ENCODE measurements at regions not wholly inside any gene's neighbourhood (a gene's known extent, or its start where the extent isn't known, plus 50 kb on each side); places are given as distances from the start of the nearest gene placed in this dataset.

GRCh38 chr17:73954951-73955350 lies 248.5 kb upstream of the RPL38 start:
- no peak overlapping the region for H3K9ac ChIP-seq (ENCODE audit: low read depth, low read length)
- H3K27ac ChIP-seq (ENCODE audit: low read depth, low read length) = no peak overlapping the region
- H3K4me1 ChIP-seq (ENCODE audit: insufficient read depth, low read length) = peaks cover 3% of the 10 kb centered on the region; the same call in 1 of the 2 replicates
- H3K4me3 ChIP-seq (ENCODE audit: low read length) = no peak overlapping the region
- no peaks in the 10 kb centered on the region for H3K36me3 ChIP-seq (ENCODE audit: insufficient read depth, low read length)
- peaks cover 30% of the 10 kb centered on the region for H3K27me3 ChIP-seq (ENCODE audit: insufficient read depth, low read length)
- 89% methylated on average over 5 of the region's 5 CpGs for WGBS
- H3K9me3 ChIP-seq (ENCODE audit: insufficient read depth, low read depth, low read length) = peaks cover 4% of the 10 kb centered on the region; the same call in 1 of the 2 replicates

GRCh38 chr17:73955616-73956015 lies 247.9 kb upstream of the RPL38 start:
- Histone ChIP-seq H3K27ac (ENCODE audit: low read depth, low read length) (no peak overlapping the region), H3K4me3 (ENCODE audit: low read length) (no peak overlapping the region), H3K9me3 (ENCODE audit: insufficient read depth, low read depth, low read length) (peaks cover 9% of the 10 kb centered on the region; the same call in 1 of the 2 replicates), H3K36me3 (ENCODE audit: insufficient read depth, low read length) (no peaks in the 10 kb centered on the region), H3K9ac (ENCODE audit: low read depth, low read length) (no peak overlapping the region), H3K27me3 (ENCODE audit: insufficient read depth, low read length) (peaks cover 28% of the 10 kb centered on the region), H3K4me1 (ENCODE audit: insufficient read depth, low read length) (peaks cover 3% of the 10 kb centered on the region; the same call in 1 of the 2 replicates)
- WGBS = 94% methylated on average over 5 of the region's 5 CpGs

GRCh38 chr17:73956169-73956568 lies 247.3 kb upstream of the RPL38 start:
- Histone ChIP-seq H3K9me3 (ENCODE audit: insufficient read depth, low read depth, low read length) (peaks cover 9% of the 10 kb centered on the region; the same call in 1 of the 2 replicates), H3K4me1 (ENCODE audit: insufficient read depth, low read length) (peaks cover 3% of the 10 kb centered on the region; the same call in 1 of the 2 replicates), H3K27ac (ENCODE audit: low read depth, low read length) (no peak overlapping the region), H3K9ac (ENCODE audit: low read depth, low read length) (no peak overlapping the region), H3K4me3 (ENCODE audit: low read length) (no peak overlapping the region), H3K27me3 (ENCODE audit: insufficient read depth, low read length) (peaks cover 23% of the 10 kb centered on the region), H3K36me3 (ENCODE audit: insufficient read depth, low read length) (no peaks in the 10 kb centered on the region)
- 83% methylated on average over 1 of the region's 1 CpG for WGBS

GRCh38 chr17:73956595-73957465 lies 246.6 kb upstream of the RPL38 start:
- Histone ChIP-seq H3K27me3 (ENCODE audit: insufficient read depth, low read length) (peaks cover 16% of the 10 kb centered on the region), H3K4me1 (ENCODE audit: insufficient read depth, low read length) (peaks cover 1% of the 10 kb centered on the region; the same call in 1 of the 2 replicates), H3K27ac (ENCODE audit: low read depth, low read length) (no peak overlapping the region), H3K4me3 (ENCODE audit: low read length) (no peak overlapping the region), H3K9ac (ENCODE audit: low read depth, low read length) (no peak overlapping the region), H3K36me3 (ENCODE audit: insufficient read depth, low read length) (no peaks in the 10 kb centered on the region), H3K9me3 (ENCODE audit: insufficient read depth, low read depth, low read length) (peaks cover 9% of the 10 kb centered on the region; the same call in 1 of the 2 replicates)
- WGBS = 62% methylated on average over 15 of the region's 15 CpGs

GRCh38 chr17:73957564-73957963 lies 245.9 kb upstream of the RPL38 start:
- WGBS = 80% methylated on average over 6 of the region's 6 CpGs
- H3K4me3 ChIP-seq (ENCODE audit: low read length) = no peak overlapping the region
- H3K9ac ChIP-seq (ENCODE audit: low read depth, low read length) = no peak overlapping the region
- no peaks in the 10 kb centered on the region for H3K36me3 ChIP-seq (ENCODE audit: insufficient read depth, low read length)
- H3K4me1 ChIP-seq (ENCODE audit: insufficient read depth, low read length) = no peaks in the 10 kb centered on the region
- H3K27ac ChIP-seq (ENCODE audit: low read depth, low read length) = no peak overlapping the region
- peaks cover 9% of the 10 kb centered on the region; the same call in 1 of the 2 replicates for H3K9me3 ChIP-seq (ENCODE audit: insufficient read depth, low read depth, low read length)
- H3K27me3 ChIP-seq (ENCODE audit: insufficient read depth, low read length) = peaks cover 9% of the 10 kb centered on the region

GRCh38 chr17:73958453-73958852 lies 245.0 kb upstream of the RPL38 start:
- H3K9ac ChIP-seq (ENCODE audit: low read depth, low read length) = no peak overlapping the region
- peaks cover 9% of the 10 kb centered on the region; the same call in 1 of the 2 replicates for H3K9me3 ChIP-seq (ENCODE audit: insufficient read depth, low read depth, low read length)
- WGBS = 92% methylated on average over 4 of the region's 4 CpGs
- no peaks in the 10 kb centered on the region for H3K4me1 ChIP-seq (ENCODE audit: insufficient read depth, low read length)
- no peak overlapping the region for H3K4me3 ChIP-seq (ENCODE audit: low read length)
- peaks cover under 1% of the 10 kb centered on the region; the same call in 1 of the 2 replicates for H3K27me3 ChIP-seq (ENCODE audit: insufficient read depth, low read length)
- no peaks in the 10 kb centered on the region for H3K36me3 ChIP-seq (ENCODE audit: insufficient read depth, low read length)
- H3K27ac ChIP-seq (ENCODE audit: low read depth, low read length) = no peak overlapping the region

GRCh38 chr17:73960469-73960868 lies 243.0 kb upstream of the RPL38 start:
- no peaks in the 10 kb centered on the region for H3K27me3 ChIP-seq (ENCODE audit: insufficient read depth, low read length)
- H3K9me3 ChIP-seq (ENCODE audit: insufficient read depth, low read depth, low read length) = peaks cover 14% of the 10 kb centered on the region
- H3K4me3 ChIP-seq (ENCODE audit: low read length) = no peak overlapping the region
- no peaks in the 10 kb centered on the region for H3K36me3 ChIP-seq (ENCODE audit: insufficient read depth, low read length)
- H3K4me1 ChIP-seq (ENCODE audit: insufficient read depth, low read length) = no peaks in the 10 kb centered on the region
- H3K27ac ChIP-seq (ENCODE audit: low read depth, low read length) = no peak overlapping the region
- no peak overlapping the region for H3K9ac ChIP-seq (ENCODE audit: low read depth, low read length)

GRCh38 chr17:73962308-73962707 lies 241.2 kb upstream of the RPL38 start:
- Histone ChIP-seq H3K9ac (ENCODE audit: low read depth, low read length) (no peak overlapping the region), H3K9me3 (ENCODE audit: insufficient read depth, low read depth, low read length) (peaks cover 14% of the 10 kb centered on the region), H3K4me1 (ENCODE audit: insufficient read depth, low read length) (no peaks in the 10 kb centered on the region), H3K4me3 (ENCODE audit: low read length) (no peak overlapping the region), H3K36me3 (ENCODE audit: insufficient read depth, low read length) (no peaks in the 10 kb centered on the region), H3K27me3 (ENCODE audit: insufficient read depth, low read length) (no peaks in the 10 kb centered on the region), H3K27ac (ENCODE audit: low read depth, low read length) (no peak overlapping the region)
- 100% methylated on average over 1 of the region's 2 CpGs for WGBS

GRCh38 chr17:73968680-73969079 lies 234.8 kb upstream of the RPL38 start:
- H3K36me3 ChIP-seq (ENCODE audit: insufficient read depth, low read length) = no peaks in the 10 kb centered on the region
- WGBS = 83% methylated on average over 3 of the region's 3 CpGs
- H3K4me1 ChIP-seq (ENCODE audit: insufficient read depth, low read length) = no peaks in the 10 kb centered on the region
- H3K4me3 ChIP-seq (ENCODE audit: low read length) = no peak overlapping the region
- no peak overlapping the region for H3K27ac ChIP-seq (ENCODE audit: low read depth, low read length)
- H3K9me3 ChIP-seq (ENCODE audit: insufficient read depth, low read depth, low read length) = peaks cover 5% of the 10 kb centered on the region; the same call in 1 of the 2 replicates
- H3K27me3 ChIP-seq (ENCODE audit: insufficient read depth, low read length) = no peaks in the 10 kb centered on the region
- H3K9ac ChIP-seq (ENCODE audit: low read depth, low read length) = no peak overlapping the region

GRCh38 chr17:73969956-73970355 lies 233.5 kb upstream of the RPL38 start:
- Histone ChIP-seq H3K9me3 (ENCODE audit: insufficient read depth, low read depth, low read length) (no peaks in the 10 kb centered on the region), H3K4me3 (ENCODE audit: low read length) (no peak overlapping the region), H3K4me1 (ENCODE audit: insufficient read depth, low read length) (peaks cover 9% of the 10 kb centered on the region), H3K27ac (ENCODE audit: low read depth, low read length) (no peak overlapping the region), H3K9ac (ENCODE audit: low read depth, low read length) (no peak overlapping the region), H3K27me3 (ENCODE audit: insufficient read depth, low read length) (no peaks in the 10 kb centered on the region), H3K36me3 (ENCODE audit: insufficient read depth, low read length) (no peaks in the 10 kb centered on the region)
- WGBS = 94% methylated on average over 6 of the region's 7 CpGs

- H3K4me1 ChIP-seq (ENCODE audit: insufficient read depth, low read length) = peaks cover 9% of the 10 kb centered on the region
- H3K27me3 ChIP-seq (ENCODE audit: insufficient read depth, low read length) = no peaks in the 10 kb centered on the region
- WGBS = 94% methylated on average over 4 of the region's 4 CpGs
- H3K9ac ChIP-seq (ENCODE audit: low read depth, low read length) = no peak overlapping the region
- no peaks in the 10 kb centered on the region for H3K36me3 ChIP-seq (ENCODE audit: insufficient read depth, low read length)
- no peaks in the 10 kb centered on the region for H3K9me3 ChIP-seq (ENCODE audit: insufficient read depth, low read depth, low read length)
- no peak overlapping the region for H3K4me3 ChIP-seq (ENCODE audit: low read length)
- H3K27ac ChIP-seq (ENCODE audit: low read depth, low read length) = no peak overlapping the region
These were observed 232.4 kb upstream of the RPL38 start for GRCh38 chr17:73971127-73971526.

Data from HUES64 (cell line).